Body of pancreas (tissue), 4 donors: ENCODE measurements at regions not wholly inside any gene's neighbourhood (a gene's known extent, or its start where the extent isn't known, plus 50 kb on each side); places are given as distances from the start of the nearest gene placed in this dataset.

Source experiments
- CTCF ChIP-seq, 7 experiments: fragments of 450-650 bp in 4 of 7; fragments of 200-600 bp in 3 of 7; sonication (generic) in 3 of 7; IDR thresholded peaks; one replicate each; pipeline ENCODE4 v1.5.1; 2016 to 2019; ENCODE audit warnings: antibody characterized with exemption in 7 of 7
- POLR2A ChIP-seq, 3 donors: fragments of 450-650 bp; IDR thresholded peaks; one replicate each; pipeline ENCODE4 v1.6.1; 2016; ENCODE audit warnings: antibody characterized with exemption in 3 of 3, mild to moderate bottlenecking in 2 of 3

GRCh38 chr10:120650705-120651399 lies 193.8 kb downstream of the PLPP4 start:
- TF ChIP-seq CTCF (IDR thresholded peaks at IDR 0.05) (no peak), POLR2A (IDR thresholded peaks at IDR 0.05) (no peak)
